ENCODE measurements at regions not wholly inside any gene's neighbourhood (a gene's known extent, or its start where the extent isn't known, plus 50 kb on each side); places are given as distances from the start of the nearest gene placed in this dataset.

- TF ChIP-seq POLR2AphosphoS5 (IDR thresholded peaks at IDR 0.05; ENCODE audit: insufficient read depth in 1 of 2, low read depth in 1 of 2) (no peak), POLR2A (IDR thresholded peaks at IDR 0.05) (no peak), CTCF (IDR thresholded peaks at IDR 0.05) (no peak)
- Histone ChIP-seq H3K27me3 (no peaks in the 10 kb centered on the region), H3K9me3 (no peaks in the 10 kb centered on the region), H3K4me1 (no peaks in the 10 kb centered on the region), H3K27ac (no peak overlapping the region), H3K4me3 (no peak overlapping the region), H3K36me3 (no peaks in the 10 kb centered on the region)
- intact Hi-C loops (cut with DNase I) = no loop called here
- DNase-seq (ENCODE audit: extremely low spot score in 2 of 2) = no peak
Observed at GRCh38 chr1:104295511-104295910, 545.8 kb downstream of the AMY1C start.

- Histone ChIP-seq H3K36me3 (no peaks in the 10 kb centered on the region), H3K9me3 (no peaks in the 10 kb centered on the region), H3K27me3 (no peaks in the 10 kb centered on the region), H3K4me1 (no peaks in the 10 kb centered on the region), H3K4me3 (no peak overlapping the region), H3K27ac (no peak overlapping the region)
- intact Hi-C loops (cut with DNase I) = no loop called here
- TF ChIP-seq POLR2AphosphoS5 (IDR thresholded peaks at IDR 0.05; ENCODE audit: insufficient read depth in 1 of 2, low read depth in 1 of 2) (no peak), POLR2A (IDR thresholded peaks at IDR 0.05) (no peak), CTCF (IDR thresholded peaks at IDR 0.05) (no peak)
- no peak for DNase-seq (ENCODE audit: extremely low spot score in 2 of 2)
Observed at GRCh38 chr1:104309673-104310072, 560.0 kb downstream of the AMY1C start.

DNA sequence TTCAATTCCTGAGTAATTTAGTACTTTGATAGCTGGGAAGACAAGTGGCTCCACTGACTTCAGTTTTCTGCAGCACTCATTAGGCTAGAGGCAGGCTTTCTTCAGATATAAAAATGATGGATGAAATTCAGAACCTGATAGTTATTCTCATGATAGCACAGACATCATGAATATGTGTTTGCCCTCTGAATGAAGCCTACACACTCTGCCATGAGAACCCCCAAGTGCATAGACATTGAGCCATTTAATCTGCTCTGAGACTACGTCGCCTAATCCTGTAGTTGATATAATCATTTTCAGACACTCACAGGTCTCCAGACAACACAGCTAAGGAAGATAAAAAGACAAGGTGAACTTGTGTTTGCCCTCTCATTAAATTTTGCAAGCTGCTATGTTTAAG lies 566.1 kb downstream of the AMY1C start:
- no peaks in the 10 kb centered on the region for H3K36me3 ChIP-seq
- no peak overlapping the region for H3K27ac ChIP-seq
- peaks cover 3% of the 10 kb centered on the region for H3K9me3 ChIP-seq
- intact Hi-C loops (cut with DNase I) = no loop called here
- H3K4me3 ChIP-seq = no peak overlapping the region
- no peak for DNase-seq (ENCODE audit: extremely low spot score in 2 of 2)
- no peak for TF ChIP-seq CTCF (IDR thresholded peaks at IDR 0.05)
- no peak for TF ChIP-seq POLR2A (IDR thresholded peaks at IDR 0.05)
- TF ChIP-seq POLR2AphosphoS5 (IDR thresholded peaks at IDR 0.05; ENCODE audit: insufficient read depth in 1 of 2, low read depth in 1 of 2) = no peak
- H3K27me3 ChIP-seq = no peaks in the 10 kb centered on the region
- H3K4me1 ChIP-seq = no peaks in the 10 kb centered on the region

DNA sequence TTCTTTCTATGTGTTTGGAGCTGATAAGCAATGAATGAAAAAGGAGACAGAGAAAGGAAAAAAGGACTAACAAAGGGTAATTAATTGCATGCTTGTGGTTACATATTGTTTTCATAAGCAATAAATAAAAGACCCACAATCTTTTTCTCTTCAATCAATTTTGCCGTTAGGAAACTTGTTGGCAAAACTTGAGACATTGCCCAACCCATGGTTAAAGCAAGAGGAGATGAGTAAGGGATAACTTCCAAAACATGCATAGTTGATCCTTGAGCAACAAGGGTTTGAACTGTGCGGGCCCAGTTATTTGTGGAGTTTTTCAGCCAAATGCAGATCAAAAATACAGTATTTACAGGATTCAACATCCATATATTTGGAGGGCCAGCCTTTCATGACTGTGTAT lies 572.4 kb downstream of the AMY1C start:
- Histone ChIP-seq H3K27me3 (no peaks in the 10 kb centered on the region), H3K27ac (no peak overlapping the region), H3K9me3 (no peaks in the 10 kb centered on the region), H3K4me3 (no peak overlapping the region), H3K4me1 (no peaks in the 10 kb centered on the region), H3K36me3 (no peaks in the 10 kb centered on the region)
- intact Hi-C loops (cut with DNase I) = no loop called here
- no peak for TF ChIP-seq CTCF (IDR thresholded peaks at IDR 0.05)
- TF ChIP-seq POLR2AphosphoS5 (IDR thresholded peaks at IDR 0.05; ENCODE audit: insufficient read depth in 1 of 2, low read depth in 1 of 2) = no peak
- no peak for TF ChIP-seq POLR2A (IDR thresholded peaks at IDR 0.05)
- DNase-seq (ENCODE audit: extremely low spot score in 2 of 2) = no peak

GRCh38 chr1:104329278-104329677 lies 579.6 kb downstream of the AMY1C start:
- Histone ChIP-seq H3K9me3 (no peaks in the 10 kb centered on the region), H3K4me1 (no peaks in the 10 kb centered on the region), H3K27me3 (no peaks in the 10 kb centered on the region), H3K27ac (no peak overlapping the region), H3K4me3 (no peak overlapping the region), H3K36me3 (no peaks in the 10 kb centered on the region)
- no peak for TF ChIP-seq POLR2AphosphoS5 (IDR thresholded peaks at IDR 0.05; ENCODE audit: insufficient read depth in 1 of 2, low read depth in 1 of 2)
- no peak for TF ChIP-seq CTCF (IDR thresholded peaks at IDR 0.05)
- TF ChIP-seq POLR2A (IDR thresholded peaks at IDR 0.05) = no peak
- intact Hi-C loops (cut with DNase I) = no loop called here
- no peak for DNase-seq (ENCODE audit: extremely low spot score in 2 of 2)
